ENCODE measurements at regions not wholly inside any gene's neighbourhood (a gene's known extent, or its start where the extent isn't known, plus 50 kb on each side); places are given as distances from the start of the nearest gene placed in this dataset.

GRCh38 chr4:35025152-35025834 lies 1219.0 kb downstream of the ARAP2 start:
- DNase-seq = no peak
- H3K9me3 ChIP-seq = no peaks in the 10 kb centered on the region
- WGBS, 2 donors = 69 to 71% methylated on average over 3 of the region's 3 CpGs
- TF ChIP-seq CTCF (IDR thresholded peaks at IDR 0.05) = no peak
- no peak for TF ChIP-seq POLR2A (IDR thresholded peaks at IDR 0.05)
- no peaks in the 10 kb centered on the region for H3K4me1 ChIP-seq
- intact Hi-C loops (cut with DNase I; ENCODE audit: low total_unique reads) = no loop called here
- H3K27me3 ChIP-seq = no peaks in the 10 kb centered on the region
- no peaks in the 10 kb centered on the region for H3K36me3 ChIP-seq (ENCODE audit: low read depth, missing control alignments)
- no peak overlapping the region for H3K4me3 ChIP-seq
- H3K27ac ChIP-seq = no peak overlapping the region

GRCh38 chr4:35038079-35038805 lies 1206.1 kb downstream of the ARAP2 start:
- no peak for DNase-seq

GRCh38 chr4:35038845-35039244 lies 1205.5 kb downstream of the ARAP2 start:
- H3K4me3 ChIP-seq = peak overlapping the region in 1 of 2 donors; percentile 23
- H3K4me1 ChIP-seq = no peaks in the 10 kb centered on the region
- intact Hi-C loops (cut with DNase I; ENCODE audit: low total_unique reads) = no loop called here
- WGBS, 2 donors = 60 to 67% methylated on average over 7 of the region's 7 CpGs
- H3K9me3 ChIP-seq = no peaks in the 10 kb centered on the region
- no peak for TF ChIP-seq POLR2A (IDR thresholded peaks at IDR 0.05)
- TF ChIP-seq CTCF (IDR thresholded peaks at IDR 0.05) = no peak
- H3K27ac ChIP-seq = no peak overlapping the region
- DNase-seq = no peak
- no peaks in the 10 kb centered on the region for H3K36me3 ChIP-seq (ENCODE audit: low read depth, missing control alignments)
- H3K27me3 ChIP-seq = no peaks in the 10 kb centered on the region

More at GRCh38 chr4:35038079-35038805, 1206.1 kb downstream of the ARAP2 start:
- no peaks in the 10 kb centered on the region for H3K27me3 ChIP-seq
- TF ChIP-seq POLR2A (IDR thresholded peaks at IDR 0.05) (no peak), CTCF (IDR thresholded peaks at IDR 0.05) (no peak)
- H3K9me3 ChIP-seq = no peaks in the 10 kb centered on the region
- H3K4me1 ChIP-seq = no peaks in the 10 kb centered on the region
- H3K36me3 ChIP-seq (ENCODE audit: low read depth, missing control alignments) = no peaks in the 10 kb centered on the region
- H3K4me3 ChIP-seq = peak overlapping the region in 1 of 2 donors; percentile 23
- no peak overlapping the region for H3K27ac ChIP-seq
- intact Hi-C loops (cut with DNase I; ENCODE audit: low total_unique reads) = no loop called here
- 57 to 85% methylated on average over 1 to 29 of the region's 29 CpGs for WGBS, 2 donors

- TF ChIP-seq POLR2A (IDR thresholded peaks at IDR 0.05) (no peak), CTCF (IDR thresholded peaks at IDR 0.05) (no peak)
- Histone ChIP-seq H3K27ac (no peak overlapping the region), H3K27me3 (no peaks in the 10 kb centered on the region), H3K36me3 (ENCODE audit: low read depth, missing control alignments) (no peaks in the 10 kb centered on the region), H3K4me1 (no peaks in the 10 kb centered on the region), H3K9me3 (no peaks in the 10 kb centered on the region), H3K4me3 (no peak overlapping the region)
- intact Hi-C loops (cut with DNase I; ENCODE audit: low total_unique reads) = no loop called here
- WGBS, 2 donors = 88 to 94% methylated on average over 9 of the region's 9 CpGs
- DNase-seq = no peak
Observed at GRCh38 chr4:35052546-35052945, 1191.8 kb downstream of the ARAP2 start.
